GM18873 (cell line): ENCODE measurements at regions not wholly inside any gene's neighbourhood (a gene's known extent, or its start where the extent isn't known, plus 50 kb on each side); places are given as distances from the start of the nearest gene placed in this dataset.

ENCODE experiments used
- ATAC-seq: cut with Tn5 transposase; IDR thresholded peaks from one replicate; pipeline ENCODE4 v1.9.1; 2021; ENCODE audit warnings: mild to moderate bottlenecking, moderate library complexity, moderate number of reproducible peaks; ENCODE audit not compliant: unreplicated experiment, low FRiP score

DNA sequence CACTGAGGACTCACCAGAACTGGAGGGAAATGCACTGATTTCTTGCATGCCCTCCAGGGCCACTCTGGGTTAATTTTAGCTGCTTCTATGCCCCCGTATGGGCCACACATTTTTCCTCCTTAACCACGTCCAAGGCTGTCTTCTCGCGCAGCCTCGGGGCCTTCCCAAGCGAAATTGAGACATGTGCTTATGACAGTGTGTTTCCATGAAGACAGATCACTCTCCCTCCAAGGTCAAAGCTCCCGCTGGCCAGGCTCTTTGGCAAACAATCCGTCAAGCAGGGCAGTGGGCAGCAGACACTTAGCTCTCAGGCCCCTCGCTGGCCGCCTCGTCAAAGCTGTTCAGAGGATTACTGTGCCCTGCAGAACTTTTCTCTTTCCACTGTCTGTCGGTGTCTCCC lies 243.0 kb upstream of the N4BP1 start:
- ATAC-seq: no peak

DNA sequence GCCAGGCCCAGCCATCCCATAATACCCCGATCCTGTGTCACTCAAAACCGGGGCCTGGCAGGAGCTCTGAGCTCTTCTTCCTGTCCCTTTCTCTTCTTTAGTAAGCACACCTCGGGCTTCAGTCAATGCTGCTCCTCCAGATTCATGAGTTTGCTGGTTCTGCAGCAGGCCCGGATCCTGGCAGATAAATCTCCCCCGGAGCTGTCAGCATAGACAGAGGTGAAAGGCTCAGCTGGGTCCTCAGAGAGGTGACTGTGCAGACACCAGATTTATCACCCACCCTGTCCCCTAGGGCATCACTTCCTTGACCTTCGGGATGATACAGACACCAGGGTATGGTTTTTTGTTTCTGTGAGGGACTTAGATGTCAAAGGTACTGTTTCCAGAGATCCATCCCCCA lies 242.5 kb upstream of the N4BP1 start:
- no peak for ATAC-seq

DNA sequence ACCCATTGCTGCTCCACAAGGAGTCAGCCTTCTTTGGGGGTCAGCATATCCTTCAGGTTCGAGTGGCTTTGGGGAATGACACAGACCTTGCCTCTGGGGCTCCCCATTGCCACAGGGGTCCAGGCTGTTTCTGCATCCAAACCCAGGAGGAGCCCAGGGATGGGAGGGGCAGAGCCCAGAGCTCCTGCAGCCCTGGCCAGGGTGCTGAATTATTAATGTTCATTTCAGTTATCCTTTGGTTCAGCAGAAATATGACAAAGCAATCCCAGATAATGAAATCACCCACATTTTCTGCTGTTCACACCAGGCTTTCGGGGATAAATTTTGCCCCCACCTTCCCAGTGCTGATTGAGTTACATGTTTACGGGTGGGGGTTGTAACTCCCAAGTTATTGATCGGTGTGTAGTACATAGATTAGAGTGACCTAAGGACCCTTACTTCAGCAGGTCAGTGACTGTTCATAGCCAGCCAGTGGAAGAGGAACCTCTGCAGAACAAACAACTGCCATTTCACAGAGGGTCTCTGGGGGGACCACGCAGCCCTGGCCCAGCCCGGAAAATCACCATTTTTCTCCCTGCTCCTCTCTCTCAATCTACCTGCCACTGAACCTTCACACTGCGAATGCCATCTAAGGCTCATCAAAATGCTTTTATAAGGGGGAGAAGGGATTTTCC lies 240.3 kb upstream of the N4BP1 start:
- ATAC-seq: no peak

- ATAC-seq: no peak
Measured at GRCh38 chr16:48846277-48846676, 236.3 kb upstream of the N4BP1 start.

DNA sequence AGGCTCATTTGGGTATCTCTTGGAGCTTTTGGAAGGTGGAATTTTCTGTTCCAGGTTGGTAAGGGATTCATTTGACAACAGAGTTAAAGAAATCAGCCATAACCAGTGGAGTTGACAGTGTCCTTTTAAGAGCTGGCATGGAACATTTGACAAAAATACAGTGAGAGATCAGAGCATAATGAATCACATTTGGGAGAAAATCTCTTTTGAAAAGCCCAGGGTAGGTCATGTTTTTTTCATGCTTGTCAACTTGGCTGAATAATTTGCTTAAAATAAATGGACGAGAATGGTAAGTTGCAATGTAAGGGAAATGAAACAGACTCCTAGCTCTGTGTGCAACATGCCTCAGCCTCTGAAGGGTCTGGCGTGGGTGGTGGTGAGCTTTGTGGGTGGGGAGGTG lies 235.3 kb upstream of the N4BP1 start:
- no peak for ATAC-seq

- ATAC-seq: no peak
Measured at GRCh38 chr16:48838349-48838748, 228.4 kb upstream of the N4BP1 start.

- no peak for ATAC-seq
Measured at GRCh38 chr16:48836636-48837035, 226.7 kb upstream of the N4BP1 start.

GRCh38 chr16:48836067-48836466 lies 226.1 kb upstream of the N4BP1 start:
- ATAC-seq: no peak

DNA sequence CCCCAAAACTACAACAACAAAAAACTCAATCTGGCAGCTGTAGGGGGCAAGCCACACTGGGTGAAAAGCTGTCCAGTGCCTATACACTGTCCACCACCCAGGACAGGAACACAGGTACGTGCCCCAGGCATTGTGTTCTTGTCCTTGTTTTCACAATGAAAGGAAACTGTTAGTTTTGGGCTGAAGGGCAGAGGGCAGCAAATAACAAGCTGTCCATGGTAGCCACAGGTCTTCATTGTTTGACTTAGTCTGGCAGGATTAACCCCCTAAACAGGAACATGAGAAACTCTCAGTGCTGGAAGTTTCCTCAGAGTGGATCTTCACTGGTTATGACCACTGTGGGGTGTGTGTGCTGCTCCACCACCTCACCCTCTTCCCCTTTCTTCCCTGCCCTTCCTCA lies 224.6 kb upstream of the N4BP1 start:
- no peak for ATAC-seq

DNA sequence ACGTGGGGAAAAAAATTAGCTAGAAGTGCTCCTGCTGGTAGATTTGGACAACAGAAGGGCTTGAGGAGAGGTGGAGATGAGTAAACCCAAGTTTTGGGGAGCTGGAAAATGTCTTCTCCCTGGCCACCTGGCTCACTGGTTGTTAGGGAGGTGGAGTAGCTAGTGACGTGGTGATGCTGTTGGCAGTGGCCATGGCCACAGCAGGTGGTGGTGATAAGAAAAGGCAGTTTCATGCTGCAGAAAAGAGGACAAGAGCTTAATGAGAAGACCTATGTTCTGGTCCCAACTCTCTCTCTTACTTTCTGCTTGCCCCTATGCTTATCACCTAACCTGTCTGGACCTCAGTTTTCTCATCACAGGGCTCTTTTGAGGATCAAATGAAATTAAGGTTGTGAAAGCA lies 223.5 kb upstream of the N4BP1 start:
- ATAC-seq: no peak

GRCh38 chr16:48831076-48831722 lies 221.2 kb upstream of the N4BP1 start:
- ATAC-seq: no peak

DNA sequence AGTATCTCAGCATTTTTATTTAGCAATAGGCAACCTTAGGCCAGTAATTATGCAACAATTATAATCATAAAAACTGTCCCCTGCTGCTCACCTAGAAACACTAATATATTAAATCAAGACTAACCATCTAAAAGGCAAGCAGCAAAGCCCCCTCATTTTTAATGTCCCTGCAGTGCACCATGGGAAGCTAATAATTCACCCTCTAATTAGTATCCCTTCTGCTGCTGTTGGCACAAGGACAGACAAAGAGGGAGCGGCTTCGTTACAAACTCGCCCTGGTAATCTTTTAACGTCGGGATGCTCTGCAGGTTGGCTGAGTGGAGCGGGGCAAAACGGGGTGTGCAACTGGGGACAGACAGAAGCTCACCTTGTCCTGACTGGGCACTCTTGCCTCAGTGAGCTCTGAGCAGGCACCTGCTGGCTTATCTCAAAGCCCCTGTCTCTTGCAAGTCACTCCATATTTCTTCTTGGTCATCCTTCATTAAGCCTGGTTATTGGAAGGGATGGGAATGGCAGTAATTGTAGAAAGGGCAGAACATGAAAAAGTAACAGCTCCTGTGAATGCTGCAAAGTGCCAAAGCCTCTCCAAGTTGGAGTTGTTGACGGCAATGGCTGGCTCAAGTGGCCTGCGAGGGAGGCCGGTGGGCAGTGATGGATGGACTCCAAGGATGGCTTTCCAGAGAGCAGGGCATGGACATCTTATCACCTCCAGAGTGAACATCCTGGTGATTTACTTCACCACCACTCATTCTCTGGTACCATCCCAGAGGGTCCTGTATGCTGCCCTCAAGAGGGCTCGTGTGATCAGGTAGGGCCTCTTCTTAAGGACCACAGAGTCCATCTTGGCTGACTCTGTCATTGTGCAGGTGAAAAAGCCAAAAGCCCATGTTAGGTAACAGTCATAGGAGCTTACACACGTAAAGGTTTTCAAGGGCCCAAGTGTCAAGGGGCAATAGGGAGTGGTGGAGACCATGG lies 219.6 kb upstream of the N4BP1 start:
- no peak for ATAC-seq

- no peak for ATAC-seq
Measured at GRCh38 chr16:48824271-48824670, 214.3 kb upstream of the N4BP1 start.

GRCh38 chr16:48822431-48822830 lies 212.5 kb upstream of the N4BP1 start:
- no peak for ATAC-seq

- ATAC-seq: no peak
Measured at GRCh38 chr16:48820379-48820778, 210.4 kb upstream of the N4BP1 start.

DNA sequence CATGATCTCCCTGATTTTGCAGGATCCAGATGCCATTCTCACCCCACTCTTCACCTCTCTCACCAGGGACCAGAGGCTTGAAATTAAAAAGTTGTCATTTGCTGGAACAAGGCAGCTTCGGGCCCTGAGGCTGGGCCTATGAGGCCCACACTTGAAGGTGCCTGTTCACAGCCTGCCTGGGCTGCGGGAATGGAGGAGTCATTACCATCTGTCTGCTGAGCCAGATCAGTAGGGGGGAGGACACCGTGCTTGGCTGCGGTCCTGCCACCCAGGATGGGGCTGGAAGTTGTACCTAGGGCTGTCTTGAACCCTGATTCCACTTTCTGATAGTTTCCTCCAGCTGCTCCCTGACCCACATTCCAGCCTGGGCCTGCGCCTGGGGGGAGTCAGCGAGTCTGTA lies 208.3 kb upstream of the N4BP1 start:
- no peak for ATAC-seq

- ATAC-seq: no peak
Measured at GRCh38 chr16:48817032-48817431, 207.1 kb upstream of the N4BP1 start.

DNA sequence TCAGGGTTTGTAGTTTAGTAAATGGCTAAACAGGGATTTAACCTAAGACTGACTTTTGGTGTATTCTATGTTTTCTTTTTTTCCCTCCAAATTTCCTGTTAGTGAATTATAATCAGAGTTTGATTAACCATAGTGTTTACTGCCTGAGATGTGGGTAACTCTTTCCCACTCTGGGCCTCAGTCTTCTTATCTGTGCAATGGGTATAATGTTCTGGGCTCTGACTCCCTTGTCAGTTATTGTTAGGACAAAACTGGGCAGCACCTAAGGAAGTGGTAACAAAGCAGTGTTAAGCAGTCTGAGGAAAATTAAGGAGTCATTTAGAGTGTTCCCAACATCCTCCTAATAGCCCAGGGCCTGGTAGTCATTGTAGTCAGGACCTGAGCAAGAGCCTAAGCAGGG lies 206.4 kb upstream of the N4BP1 start:
- ATAC-seq: no peak

GRCh38 chr16:48814994-48815393 lies 205.0 kb upstream of the N4BP1 start:
- ATAC-seq: no peak

DNA sequence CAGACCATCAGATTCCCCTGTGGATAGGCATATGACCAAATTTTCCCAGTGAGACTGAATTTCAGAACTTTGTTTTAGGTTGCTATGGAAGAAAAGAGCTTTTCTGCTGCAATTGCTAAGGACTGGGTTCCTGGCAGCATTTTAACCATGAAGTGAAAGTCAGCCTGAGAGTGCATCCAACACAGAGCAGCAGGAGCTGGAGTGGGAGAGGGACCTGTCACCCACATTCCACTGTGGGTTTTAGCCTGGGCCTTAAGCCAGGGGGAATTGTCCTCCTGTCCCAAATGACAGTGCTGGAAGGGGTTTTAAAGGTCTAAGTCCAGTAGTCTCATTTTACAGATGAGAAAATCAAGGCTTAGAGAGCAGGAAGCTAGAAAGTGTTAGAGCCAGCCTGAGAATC lies 203.5 kb upstream of the N4BP1 start:
- ATAC-seq: no peak

GRCh38 chr16:48812856-48813255 lies 202.9 kb upstream of the N4BP1 start:
- ATAC-seq: no peak
